SH-SY5Y (cell line): ENCODE measurements at regions not wholly inside any gene's neighbourhood (a gene's known extent, or its start where the extent isn't known, plus 50 kb on each side); places are given as distances from the start of the nearest gene placed in this dataset.

ENCODE experiments used
- GATA2 ChIP-seq: IDR thresholded peaks from 2 replicates; pipeline ENCODE4 v1.6.1; 2011; ENCODE audit warnings: mild to moderate bottlenecking, low read depth, low read length
- GATA3 ChIP-seq: IDR thresholded peaks from 2 replicates; pipeline ENCODE4 v1.6.1; 2011; ENCODE audit warnings: low read depth, mild to moderate bottlenecking, low read length, moderate library complexity

- TF ChIP-seq GATA2, result no peak
- no peak for TF ChIP-seq GATA3
These were observed 143.7 kb downstream of the ASCL4 start for GRCh38 chr12:107917912-107918800.

DNA sequence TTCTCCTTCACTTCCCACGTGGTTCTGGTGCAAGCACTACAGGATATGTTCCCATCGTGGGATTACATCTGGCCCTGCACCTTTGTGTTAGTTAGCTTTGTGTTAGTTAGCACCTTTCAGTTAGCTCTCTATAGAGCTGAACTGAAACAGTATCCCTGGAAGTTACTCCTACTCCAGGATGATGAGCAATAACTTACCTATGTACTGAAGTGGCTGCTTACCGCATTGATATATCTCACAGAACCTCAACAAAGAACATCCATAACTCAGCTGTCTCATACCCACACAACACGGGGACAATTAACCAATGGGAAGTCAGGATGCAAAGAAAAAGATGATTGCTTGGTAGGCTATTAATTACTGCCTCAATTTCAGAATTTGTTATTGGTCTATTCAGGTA is 146.6 kb downstream of the ASCL4 start:
- no peak for TF ChIP-seq GATA2
- no peak for TF ChIP-seq GATA3

GRCh38 chr12:107925125-107925524 is 150.6 kb downstream of the ASCL4 start:
- TF ChIP-seq GATA2, result no peak
- TF ChIP-seq GATA3, result no peak

DNA sequence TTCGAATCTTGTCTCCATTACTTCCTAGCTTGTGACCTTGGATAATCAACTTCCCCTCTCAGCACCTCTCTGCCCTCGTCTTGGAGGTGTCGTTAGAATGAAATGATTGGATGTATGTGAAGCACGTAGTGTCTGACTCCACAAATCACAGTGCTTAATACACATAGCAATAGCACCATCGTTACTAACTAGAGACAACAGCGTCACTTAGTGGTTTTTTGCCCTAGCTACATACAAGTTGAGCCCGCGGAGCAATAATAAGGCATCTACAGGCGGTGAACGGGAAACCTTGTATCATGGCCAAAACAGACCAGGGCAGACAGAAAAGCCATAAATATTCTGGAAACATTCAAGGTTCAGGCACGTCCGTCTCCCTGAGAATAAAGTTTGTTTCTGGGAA is 154.9 kb downstream of the ASCL4 start:
- TF ChIP-seq GATA2 (no peak), GATA3 (no peak)

DNA sequence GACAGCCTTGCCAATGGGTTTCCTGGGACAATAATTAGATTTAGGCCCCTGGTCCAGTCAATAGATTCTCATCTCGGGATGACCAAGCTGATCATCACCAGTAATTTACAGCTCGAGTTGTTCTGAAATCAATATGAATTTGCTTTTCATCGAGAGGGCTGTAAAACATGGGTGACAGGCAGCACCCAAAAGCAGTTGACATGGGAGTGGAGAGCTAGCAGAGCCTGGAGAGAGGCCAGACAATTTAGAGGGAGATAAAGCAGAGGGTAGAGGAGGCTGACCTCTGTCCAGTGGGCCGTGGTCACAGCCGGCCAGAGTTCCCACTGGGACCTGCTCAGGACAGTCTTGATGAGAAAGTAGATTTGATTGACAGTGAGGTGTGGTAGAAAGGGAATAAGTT is 157.3 kb downstream of the ASCL4 start:
- no peak for TF ChIP-seq GATA3
- no peak for TF ChIP-seq GATA2

- no peak for TF ChIP-seq GATA3
- TF ChIP-seq GATA2, result no peak
These were observed 163.9 kb downstream of the ASCL4 start for GRCh38 chr12:107938446-107938845.

- TF ChIP-seq GATA2 (no peak), GATA3 (no peak)
These were observed 174.0 kb downstream of the ASCL4 start for GRCh38 chr12:107948391-107948945.

DNA sequence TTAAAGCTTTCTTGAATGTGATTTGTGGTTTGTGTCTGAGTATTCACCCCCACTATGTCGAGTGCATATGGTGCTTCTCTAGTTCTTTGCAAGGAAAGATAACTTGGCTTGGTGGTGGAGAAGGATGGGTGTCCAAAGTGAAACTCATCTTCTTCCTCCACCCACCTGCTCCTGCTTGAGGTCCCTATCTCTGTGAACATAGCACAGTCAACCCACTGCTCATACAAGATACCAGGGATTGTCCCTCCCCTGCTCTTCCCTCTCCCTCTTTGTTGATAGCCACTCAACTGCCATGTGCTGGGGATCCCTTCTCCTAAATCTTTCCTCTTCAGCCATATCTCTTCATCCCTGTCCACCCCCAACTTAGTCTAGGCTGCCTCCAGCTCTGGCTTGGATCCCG is 176.5 kb downstream of the ASCL4 start:
- TF ChIP-seq GATA2 (no peak), GATA3 (no peak)

GRCh38 chr12:107955966-107956643 is 173.0 kb upstream of the WSCD2 start:
- TF ChIP-seq GATA2, result no peak
- no peak for TF ChIP-seq GATA3

DNA sequence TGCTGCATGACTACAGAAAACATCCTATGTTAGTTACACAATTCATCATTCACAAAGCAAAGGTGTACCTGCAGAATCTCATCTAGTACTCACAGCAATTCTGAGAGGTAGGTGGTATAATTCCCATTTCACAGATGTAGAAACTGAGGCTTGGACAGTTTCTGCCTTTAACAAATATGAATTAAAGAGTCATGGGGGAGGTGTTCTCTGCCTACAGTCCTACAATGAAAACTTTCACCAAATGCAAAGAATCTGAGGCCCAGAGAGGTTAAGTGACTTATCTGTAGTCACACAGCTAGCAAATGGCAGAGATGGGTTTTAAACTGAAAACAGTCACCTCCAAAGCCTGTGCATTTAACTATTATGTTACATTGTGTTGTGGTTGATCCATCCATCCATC is 171.6 kb upstream of the WSCD2 start:
- no peak for TF ChIP-seq GATA3
- no peak for TF ChIP-seq GATA2

DNA sequence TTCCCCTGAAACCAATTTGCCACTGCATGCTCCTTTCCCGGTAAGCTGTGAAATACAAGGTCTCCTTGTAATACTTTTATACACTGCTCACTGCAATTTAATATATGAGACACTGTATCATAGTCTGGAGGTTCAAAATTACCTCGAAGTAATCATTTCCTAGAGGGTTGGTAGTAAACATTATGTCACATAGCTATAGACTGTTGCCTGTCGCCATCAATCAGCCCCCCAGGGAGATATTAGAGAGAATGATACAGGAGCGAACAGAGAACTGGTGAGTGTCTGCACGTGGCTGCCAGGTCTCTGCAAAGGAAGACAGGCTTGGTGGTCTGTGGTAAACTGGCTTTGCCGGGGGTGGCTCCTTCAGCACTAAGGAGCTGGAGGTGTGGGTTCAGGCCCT is 165.5 kb upstream of the WSCD2 start:
- TF ChIP-seq GATA3, result no peak

- TF ChIP-seq GATA2 (no peak), GATA3 (no peak)
These were observed 161.9 kb upstream of the WSCD2 start for GRCh38 chr12:107967170-107967569.

DNA sequence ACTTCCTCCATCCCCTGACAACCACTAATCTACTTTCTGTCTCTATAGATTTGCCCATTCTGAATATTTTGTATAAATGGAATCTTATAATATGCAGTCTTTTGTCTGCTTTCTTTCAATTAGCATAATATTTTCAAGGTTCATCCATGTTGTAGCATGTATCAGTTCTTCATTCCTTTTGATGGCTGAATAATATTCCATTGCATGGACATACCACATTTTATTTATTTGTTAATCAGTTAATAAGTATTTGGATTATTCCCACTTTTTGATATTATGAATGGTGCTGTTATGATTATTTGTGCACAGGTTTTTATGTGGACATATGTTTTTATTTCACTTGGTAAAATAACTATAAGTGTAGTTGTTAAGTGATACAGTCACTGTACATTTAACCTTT is 155.1 kb upstream of the WSCD2 start:
- TF ChIP-seq GATA3, result no peak
- no peak for TF ChIP-seq GATA2

- no peak for TF ChIP-seq GATA3
These were observed 152.8 kb upstream of the WSCD2 start for GRCh38 chr12:107976331-107976730.

- TF ChIP-seq GATA3 (no peak), GATA2 (no peak)
These were observed 150.9 kb upstream of the WSCD2 start for GRCh38 chr12:107978201-107978600.
